Fibroblast of villous mesenchyme (primary cell): ENCODE measurements at regions not wholly inside any gene's neighbourhood (a gene's known extent, or its start where the extent isn't known, plus 50 kb on each side); places are given as distances from the start of the nearest gene placed in this dataset.
A peak's percentile ranks its signal among the peaks of the same experiment; 100 is the strongest.

Experiments
- DNase-seq: peaks from one replicate; pipeline ENCODE4 v3.0.0-alpha.2; 2010; ENCODE audit warnings: low read depth
- H3K4me3 ChIP-seq: 2 replicates; pipeline ENCODE4 v1.5.1; 2011; ENCODE audit warnings: low read depth, mild to moderate bottlenecking, low read length
- CTCF ChIP-seq: IDR thresholded peaks from 2 replicates; pipeline ENCODE4 v1.5.1; 2012; ENCODE audit warnings: low read depth, mild to moderate bottlenecking, low read length; ENCODE audit not compliant: insufficient read depth

- no peak for TF ChIP-seq CTCF
- no peak overlapping the region for H3K4me3 ChIP-seq
- DNase-seq: peak; percentile 34
Measured at GRCh38 chr13:50071379-50071778, 56.1 kb downstream of the KCNRG start.

GRCh38 chr13:50072676-50073075 is 57.4 kb downstream of the KCNRG start:
- no peak for TF ChIP-seq CTCF
- DNase-seq: peak; percentile 25
- H3K4me3 ChIP-seq: no peak overlapping the region

GRCh38 chr13:50073340-50073739 is 58.1 kb downstream of the KCNRG start:
- no peak for TF ChIP-seq CTCF
- DNase-seq: no peak
- no peak overlapping the region for H3K4me3 ChIP-seq

GRCh38 chr13:50074843-50075242 is 59.6 kb downstream of the KCNRG start:
- no peak overlapping the region for H3K4me3 ChIP-seq
- DNase-seq: no peak
- no peak for TF ChIP-seq CTCF

- no peak overlapping the region for H3K4me3 ChIP-seq
- DNase-seq: peak; percentile 53
- TF ChIP-seq CTCF: no peak
Measured at GRCh38 chr13:50075619-50076097, 60.4 kb downstream of the KCNRG start.

GRCh38 chr13:50077431-50077830 is 62.2 kb downstream of the KCNRG start:
- DNase-seq: no peak
- no peak overlapping the region for H3K4me3 ChIP-seq
- no peak for TF ChIP-seq CTCF

GRCh38 chr13:50078231-50078894 is 63.1 kb downstream of the KCNRG start:
- DNase-seq: peak; percentile 15
- H3K4me3 ChIP-seq: peak overlapping the region; percentile 90
- TF ChIP-seq CTCF: no peak
